A549 (cell line): ENCODE measurements at regions not wholly inside any gene's neighbourhood (a gene's known extent, or its start where the extent isn't known, plus 50 kb on each side); places are given as distances from the start of the nearest gene placed in this dataset.

ENCODE experiments used
- CEBPB ChIP-seq, 2 experiments: fragments of >200 bp in 1 of 2; sonication (Bioruptor Twin) in 1 of 2; formaldehyde crosslinking in 1 of 2; IDR thresholded peaks; 2 replicates each; pipeline ENCODE4 v1.6.1; 2012 to 2016
- CHD2 ChIP-seq: fragments of 150-350 bp; IDR thresholded peaks from 2 replicates; pipeline ENCODE4 v1.6.1; 2014; ENCODE audit warnings: low read length; ENCODE audit not compliant: partially characterized antibody
- EP300 ChIP-seq, 2 experiments: fragments of >200 bp; sonication (Bioruptor Twin); formaldehyde crosslinking; IDR thresholded peaks; 2 replicates in 1 of 2; 3 replicates in 1 of 2; pipeline ENCODE4 v1.6.1; 2016 to 2017
- KDM1A ChIP-seq: fragments of 200-600 bp; sonication (generic); IDR thresholded peaks from 2 replicates; pipeline ENCODE4 v1.6.1; 2016; ENCODE audit warnings: low read depth, mild to moderate bottlenecking
- KDM5A ChIP-seq: fragments of 200-600 bp; sonication (generic); IDR thresholded peaks from 2 replicates; pipeline ENCODE4 v1.6.1; 2016; ENCODE audit warnings: antibody characterized with exemption, mild to moderate bottlenecking
- MAFK ChIP-seq: fragments of 450-650 bp; IDR thresholded peaks from 2 replicates; pipeline ENCODE4 v1.6.1; 2014; ENCODE audit not compliant: partially characterized antibody
- NPAS2 ChIP-seq: fragments of 250-450 bp; sonication (Bioruptor Pico); IDR thresholded peaks from 2 replicates; pipeline ENCODE4 v1.8.0; 2022; ENCODE audit warnings: mild to moderate bottlenecking, moderate library complexity, borderline replicate concordance
- RNF2 ChIP-seq: fragments of 200-600 bp; sonication (generic); IDR thresholded peaks from 2 replicates; pipeline ENCODE4 v1.6.1; 2016; ENCODE audit warnings: low read depth, mild to moderate bottlenecking, antibody characterized with exemption, moderate library complexity, borderline replicate concordance
- TF ChIP-seq, protein P1 (sequence below): fragments of >200 bp; sonication (Bioruptor Twin); formaldehyde crosslinking; IDR thresholded peaks from 3 replicates; pipeline ENCODE4 v1.5.1; 2016
- TF ChIP-seq, protein P2 (sequence below): IDR thresholded peaks from 2 replicates; pipeline ENCODE4 v1.6.1; 2012
- TF ChIP-seq, protein P3 (sequence below): fragments of 150-350 bp; IDR thresholded peaks from 2 replicates; pipeline ENCODE4 v1.6.1; 2014; ENCODE audit warnings: low read depth, mild to moderate bottlenecking, low read length
- TF ChIP-seq, protein P4 (sequence below): fragments of >200 bp; sonication (Bioruptor Twin); formaldehyde crosslinking; IDR thresholded peaks from 3 replicates; pipeline ENCODE4 v1.6.1; 2016

DNA sequence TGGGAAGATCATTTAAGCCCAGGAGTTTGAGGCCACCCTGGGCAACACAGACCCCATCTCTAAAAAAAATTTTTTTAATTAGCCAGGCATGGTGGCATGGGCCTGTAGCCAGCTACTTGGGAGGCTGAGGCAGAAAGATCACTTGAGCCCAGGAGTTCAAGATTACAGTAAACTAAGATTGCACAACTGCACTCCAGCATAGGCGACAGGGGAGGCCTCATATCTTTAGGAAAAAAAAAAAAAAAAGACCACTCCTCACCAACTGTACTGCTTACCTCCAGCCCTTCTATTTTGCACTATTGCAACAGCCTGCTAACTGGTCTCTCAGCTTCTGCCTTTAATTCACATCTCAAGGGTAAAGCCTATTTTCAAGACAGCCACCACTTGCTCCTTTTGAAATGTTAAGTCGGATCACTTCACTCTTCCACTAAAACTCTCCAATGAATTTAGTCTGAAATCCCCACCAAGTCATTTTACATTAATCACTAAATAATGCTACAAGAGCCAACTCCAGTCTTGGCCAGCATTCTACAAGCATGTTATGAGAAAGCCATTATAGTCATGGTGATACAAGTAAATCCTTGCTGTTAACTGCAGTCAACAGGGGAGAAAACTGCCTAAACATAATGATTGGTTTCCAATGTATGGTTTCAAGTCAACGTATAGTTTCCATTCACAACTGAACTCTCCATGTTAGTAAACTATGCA, 106.0 kb downstream of the RPS29 start:
- TF ChIP-seq KDM5A, result no peak
- TF ChIP-seq CEBPB (IDR thresholded peaks at IDR 0.05), result no peak
- TF ChIP-seq, protein P1, sequence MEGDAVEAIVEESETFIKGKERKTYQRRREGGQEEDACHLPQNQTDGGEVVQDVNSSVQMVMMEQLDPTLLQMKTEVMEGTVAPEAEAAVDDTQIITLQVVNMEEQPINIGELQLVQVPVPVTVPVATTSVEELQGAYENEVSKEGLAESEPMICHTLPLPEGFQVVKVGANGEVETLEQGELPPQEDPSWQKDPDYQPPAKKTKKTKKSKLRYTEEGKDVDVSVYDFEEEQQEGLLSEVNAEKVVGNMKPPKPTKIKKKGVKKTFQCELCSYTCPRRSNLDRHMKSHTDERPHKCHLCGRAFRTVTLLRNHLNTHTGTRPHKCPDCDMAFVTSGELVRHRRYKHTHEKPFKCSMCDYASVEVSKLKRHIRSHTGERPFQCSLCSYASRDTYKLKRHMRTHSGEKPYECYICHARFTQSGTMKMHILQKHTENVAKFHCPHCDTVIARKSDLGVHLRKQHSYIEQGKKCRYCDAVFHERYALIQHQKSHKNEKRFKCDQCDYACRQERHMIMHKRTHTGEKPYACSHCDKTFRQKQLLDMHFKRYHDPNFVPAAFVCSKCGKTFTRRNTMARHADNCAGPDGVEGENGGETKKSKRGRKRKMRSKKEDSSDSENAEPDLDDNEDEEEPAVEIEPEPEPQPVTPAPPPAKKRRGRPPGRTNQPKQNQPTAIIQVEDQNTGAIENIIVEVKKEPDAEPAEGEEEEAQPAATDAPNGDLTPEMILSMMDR, result no peak
- TF ChIP-seq, protein P2, sequence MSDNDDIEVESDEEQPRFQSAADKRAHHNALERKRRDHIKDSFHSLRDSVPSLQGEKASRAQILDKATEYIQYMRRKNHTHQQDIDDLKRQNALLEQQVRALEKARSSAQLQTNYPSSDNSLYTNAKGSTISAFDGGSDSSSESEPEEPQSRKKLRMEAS, result no peak
- no peak for TF ChIP-seq EP300 (IDR thresholded peaks at IDR 0.05)
- no peak for TF ChIP-seq NPAS2 (CRISPR knock-in tag)
- no peak for TF ChIP-seq CHD2
- TF ChIP-seq MAFK, result no peak
- TF ChIP-seq, protein P3, sequence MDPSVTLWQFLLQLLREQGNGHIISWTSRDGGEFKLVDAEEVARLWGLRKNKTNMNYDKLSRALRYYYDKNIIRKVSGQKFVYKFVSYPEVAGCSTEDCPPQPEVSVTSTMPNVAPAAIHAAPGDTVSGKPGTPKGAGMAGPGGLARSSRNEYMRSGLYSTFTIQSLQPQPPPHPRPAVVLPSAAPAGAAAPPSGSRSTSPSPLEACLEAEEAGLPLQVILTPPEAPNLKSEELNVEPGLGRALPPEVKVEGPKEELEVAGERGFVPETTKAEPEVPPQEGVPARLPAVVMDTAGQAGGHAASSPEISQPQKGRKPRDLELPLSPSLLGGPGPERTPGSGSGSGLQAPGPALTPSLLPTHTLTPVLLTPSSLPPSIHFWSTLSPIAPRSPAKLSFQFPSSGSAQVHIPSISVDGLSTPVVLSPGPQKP, result no peak
- TF ChIP-seq, protein P4, sequence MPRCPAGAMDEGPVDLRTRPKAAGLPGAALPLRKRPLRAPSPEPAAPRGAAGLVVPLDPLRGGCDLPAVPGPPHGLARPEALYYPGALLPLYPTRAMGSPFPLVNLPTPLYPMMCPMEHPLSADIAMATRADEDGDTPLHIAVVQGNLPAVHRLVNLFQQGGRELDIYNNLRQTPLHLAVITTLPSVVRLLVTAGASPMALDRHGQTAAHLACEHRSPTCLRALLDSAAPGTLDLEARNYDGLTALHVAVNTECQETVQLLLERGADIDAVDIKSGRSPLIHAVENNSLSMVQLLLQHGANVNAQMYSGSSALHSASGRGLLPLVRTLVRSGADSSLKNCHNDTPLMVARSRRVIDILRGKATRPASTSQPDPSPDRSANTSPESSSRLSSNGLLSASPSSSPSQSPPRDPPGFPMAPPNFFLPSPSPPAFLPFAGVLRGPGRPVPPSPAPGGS, result no peak
- no peak for TF ChIP-seq RNF2
- TF ChIP-seq KDM1A, result no peak
